ENCODE measurements at regions not wholly inside any gene's neighbourhood (a gene's known extent, or its start where the extent isn't known, plus 50 kb on each side); places are given as distances from the start of the nearest gene placed in this dataset.

DNA sequence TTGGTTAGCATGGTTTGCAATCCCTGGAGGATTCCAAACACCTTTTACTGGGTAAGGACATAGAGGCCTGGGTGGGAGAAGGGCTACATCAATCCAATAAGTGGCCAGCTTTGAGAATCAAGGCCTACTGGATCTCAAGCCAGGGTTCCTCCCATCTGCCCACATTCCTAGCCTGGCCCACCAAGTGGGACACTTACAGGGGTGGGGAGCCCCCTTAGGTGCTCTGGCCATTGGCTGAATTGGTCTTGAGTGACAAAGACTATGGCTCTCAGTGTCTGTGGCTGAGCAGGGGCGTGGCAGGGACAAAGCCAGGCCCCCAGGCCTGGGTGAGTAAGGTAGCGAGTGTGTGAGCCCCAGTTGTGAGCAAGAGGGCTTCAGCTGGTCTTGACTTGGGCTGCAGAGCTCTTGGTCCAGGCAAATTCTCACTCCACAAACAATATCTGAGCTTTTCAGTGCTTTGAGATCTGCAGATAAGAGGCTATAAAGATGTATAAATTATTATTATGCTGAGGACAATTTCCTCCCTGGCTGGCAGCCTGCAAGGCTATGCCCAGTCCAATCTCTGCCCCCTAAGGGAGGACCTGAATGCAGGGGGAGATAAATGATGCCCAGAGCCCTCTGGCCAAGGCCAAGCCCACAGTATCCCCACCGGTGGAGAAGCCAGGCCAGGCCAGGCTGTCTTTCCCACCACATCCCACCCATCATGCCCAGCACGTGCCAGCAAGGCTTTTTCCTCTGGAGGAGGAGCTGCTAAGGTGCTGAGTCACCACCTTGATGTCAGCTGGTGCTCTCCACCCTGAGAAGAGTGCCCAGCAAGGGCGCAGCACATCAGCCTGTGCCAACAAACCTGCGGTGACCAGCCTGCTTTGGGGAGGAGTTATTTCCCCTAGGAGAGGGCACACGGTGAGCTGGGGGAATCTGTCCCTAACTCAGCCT, 80.7 kb upstream of the DUSP5 start:
- no peak overlapping the region for H3K9ac ChIP-seq (ENCODE audit: insufficient read depth in 1 of 2, low read length in 2 of 2)
- WGBS, 2 donors: 67 to 73% methylated on average over 7 of the region's 7 CpGs
- TF ChIP-seq, protein P1, sequence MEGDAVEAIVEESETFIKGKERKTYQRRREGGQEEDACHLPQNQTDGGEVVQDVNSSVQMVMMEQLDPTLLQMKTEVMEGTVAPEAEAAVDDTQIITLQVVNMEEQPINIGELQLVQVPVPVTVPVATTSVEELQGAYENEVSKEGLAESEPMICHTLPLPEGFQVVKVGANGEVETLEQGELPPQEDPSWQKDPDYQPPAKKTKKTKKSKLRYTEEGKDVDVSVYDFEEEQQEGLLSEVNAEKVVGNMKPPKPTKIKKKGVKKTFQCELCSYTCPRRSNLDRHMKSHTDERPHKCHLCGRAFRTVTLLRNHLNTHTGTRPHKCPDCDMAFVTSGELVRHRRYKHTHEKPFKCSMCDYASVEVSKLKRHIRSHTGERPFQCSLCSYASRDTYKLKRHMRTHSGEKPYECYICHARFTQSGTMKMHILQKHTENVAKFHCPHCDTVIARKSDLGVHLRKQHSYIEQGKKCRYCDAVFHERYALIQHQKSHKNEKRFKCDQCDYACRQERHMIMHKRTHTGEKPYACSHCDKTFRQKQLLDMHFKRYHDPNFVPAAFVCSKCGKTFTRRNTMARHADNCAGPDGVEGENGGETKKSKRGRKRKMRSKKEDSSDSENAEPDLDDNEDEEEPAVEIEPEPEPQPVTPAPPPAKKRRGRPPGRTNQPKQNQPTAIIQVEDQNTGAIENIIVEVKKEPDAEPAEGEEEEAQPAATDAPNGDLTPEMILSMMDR (IDR thresholded peaks at IDR 0.05; ENCODE audit: control extremely low read depth, extremely low read depth): no peak
- no peak overlapping the region for H3K4me3 ChIP-seq
- no peak overlapping the region for H3K27ac ChIP-seq (ENCODE audit: low read depth in 1 of 2, low read length in 1 of 2)
- no peak for DNase-seq
- H3K4me1 ChIP-seq (ENCODE audit: control insufficient read depth in 5 of 5, insufficient read depth in 5 of 5, low read length in 5 of 5): peaks cover 0 to 9% (median 0%) of the 10 kb centered on the region in 5 donors
- H3K9me3 ChIP-seq (ENCODE audit: control insufficient read depth in 4 of 4, insufficient read depth in 3 of 4, low read length in 3 of 4): no peaks in the 10 kb centered on the region
- no peaks in the 10 kb centered on the region for H3K27me3 ChIP-seq (ENCODE audit: control insufficient read depth in 3 of 3, insufficient read depth in 3 of 3, low read length in 2 of 3)
- ATAC-seq (ENCODE audit: insufficient read depth, low FRiP score): no peak
- H3K36me3 ChIP-seq (ENCODE audit: control insufficient read depth in 4 of 4, insufficient read depth in 4 of 4, low read length in 4 of 4): no peaks in the 10 kb centered on the region

DNA sequence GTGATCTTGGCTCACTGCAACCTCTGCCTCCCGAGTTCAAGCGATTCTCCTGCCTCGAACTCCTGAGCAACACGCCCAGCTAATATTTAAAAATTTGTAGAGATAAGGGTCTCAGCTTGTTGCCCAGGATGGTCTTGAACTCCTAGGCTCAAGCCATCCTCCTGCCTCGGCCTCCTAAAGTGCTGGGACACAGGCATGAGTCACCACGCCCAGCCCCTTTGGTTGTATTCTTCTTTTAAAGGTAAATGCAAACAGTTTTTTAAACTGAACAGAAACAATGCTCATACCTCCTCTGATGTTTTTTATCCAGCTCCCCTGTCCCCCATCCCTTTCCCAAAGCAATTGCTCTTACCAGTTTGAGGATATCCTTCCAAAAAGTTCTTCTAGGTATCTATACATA, 79.5 kb upstream of the DUSP5 start:
- Histone ChIP-seq H3K27me3 (ENCODE audit: control insufficient read depth in 3 of 3, insufficient read depth in 3 of 3, low read length in 2 of 3) (no peaks in the 10 kb centered on the region), H3K27ac (ENCODE audit: low read depth in 1 of 2, low read length in 1 of 2) (no peak overlapping the region), H3K4me3 (no peak overlapping the region), H3K4me1 (ENCODE audit: control insufficient read depth in 5 of 5, insufficient read depth in 5 of 5, low read length in 5 of 5) (peaks cover 0 to 9% (median 0%) of the 10 kb centered on the region in 5 donors), H3K36me3 (ENCODE audit: control insufficient read depth in 4 of 4, insufficient read depth in 4 of 4, low read length in 4 of 4) (no peaks in the 10 kb centered on the region), H3K9me3 (ENCODE audit: control insufficient read depth in 4 of 4, insufficient read depth in 3 of 4, low read length in 3 of 4) (no peaks in the 10 kb centered on the region), H3K9ac (ENCODE audit: insufficient read depth in 1 of 2, low read length in 2 of 2) (no peak overlapping the region)
- DNase-seq (no peak), ATAC-seq (ENCODE audit: insufficient read depth, low FRiP score) (no peak)
- TF ChIP-seq, protein P1 (IDR thresholded peaks at IDR 0.05; ENCODE audit: control extremely low read depth, extremely low read depth): no peak
- 79 to 80% methylated on average over 6 of the region's 6 CpGs for WGBS, 2 donors

DNA sequence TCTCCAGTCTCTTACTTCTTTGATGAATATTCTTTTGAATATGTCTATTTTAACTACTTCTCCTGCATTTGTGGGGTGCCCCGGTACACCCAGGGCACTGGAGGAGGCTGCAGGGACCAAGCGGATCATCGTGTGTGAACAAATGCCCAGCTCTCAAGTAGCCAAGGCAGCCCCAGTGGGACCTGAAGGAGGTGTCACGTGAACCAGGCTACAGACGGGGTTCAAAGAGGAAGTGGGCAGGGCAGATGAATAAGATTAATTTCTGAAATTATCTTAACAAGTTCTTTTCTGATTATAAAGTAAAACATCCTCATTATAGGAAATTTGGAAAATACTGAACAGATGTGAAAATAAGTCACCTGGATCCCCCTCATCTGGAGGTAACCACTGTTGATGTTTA, 78.4 kb upstream of the DUSP5 start:
- ATAC-seq (ENCODE audit: insufficient read depth, low FRiP score) (no peak), DNase-seq (no peak)
- no peaks in the 10 kb centered on the region for H3K27me3 ChIP-seq (ENCODE audit: control insufficient read depth in 3 of 3, insufficient read depth in 3 of 3, low read length in 2 of 3)
- WGBS, 2 donors: 64 to 70% methylated on average over 5 of the region's 5 CpGs
- no peak overlapping the region for H3K9ac ChIP-seq (ENCODE audit: insufficient read depth in 1 of 2, low read length in 2 of 2)
- H3K9me3 ChIP-seq (ENCODE audit: control insufficient read depth in 4 of 4, insufficient read depth in 3 of 4, low read length in 3 of 4): no peaks in the 10 kb centered on the region
- H3K36me3 ChIP-seq (ENCODE audit: control insufficient read depth in 4 of 4, insufficient read depth in 4 of 4, low read length in 4 of 4): no peaks in the 10 kb centered on the region
- H3K4me3 ChIP-seq: no peak overlapping the region
- TF ChIP-seq, protein P1 (IDR thresholded peaks at IDR 0.05; ENCODE audit: control extremely low read depth, extremely low read depth): no peak
- H3K27ac ChIP-seq (ENCODE audit: low read depth in 1 of 2, low read length in 1 of 2): no peak overlapping the region
- peaks cover 0 to 9% (median 0%) of the 10 kb centered on the region in 5 donors for H3K4me1 ChIP-seq (ENCODE audit: control insufficient read depth in 5 of 5, insufficient read depth in 5 of 5, low read length in 5 of 5)
